ENCODE measurements at regions not wholly inside any gene's neighbourhood (a gene's known extent, or its start where the extent isn't known, plus 50 kb on each side); places are given as distances from the start of the nearest gene placed in this dataset.

GRCh38 chr13:94901070-94901469, 188.7 kb upstream of the SOX21 start:
- TF ChIP-seq CTCF (IDR thresholded peaks at IDR 0.05; ENCODE audit: low read depth, low read length) = no peak
- TF ChIP-seq POLR2A (IDR thresholded peaks at IDR 0.05; ENCODE audit: extremely low read depth, insufficient read length) = no peak
